ENCODE measurements at regions not wholly inside any gene's neighbourhood (a gene's known extent, or its start where the extent isn't known, plus 50 kb on each side); places are given as distances from the start of the nearest gene placed in this dataset.
"Not testable (repeated sequence)": the region's sequence is repeated elsewhere in the genome, so short reads cannot be mapped to it uniquely, and the experiment has no call there.

- H3K36me3 ChIP-seq (ENCODE audit: insufficient read depth, low read length) = no peaks in the 10 kb centered on the region
- TF ChIP-seq CTCF (IDR thresholded peaks at IDR 0.05; ENCODE audit: low read length) = no peak
- no peak for TF ChIP-seq EZH2 (IDR thresholded peaks at IDR 0.05; ENCODE audit: borderline replicate concordance, low read length)
- H3K27me3 ChIP-seq (ENCODE audit: insufficient read depth, low read length) = no peaks in the 10 kb centered on the region
- H3K9ac ChIP-seq (ENCODE audit: low read length) = no peak overlapping the region
- no peaks in the 10 kb centered on the region for H3F3A ChIP-seq (ENCODE audit: insufficient read depth, low read length)
- no peaks in the 10 kb centered on the region for H3K4me1 ChIP-seq (ENCODE audit: insufficient read depth, low read length, severe bottlenecking)
- H3K9me3 ChIP-seq (ENCODE audit: low read length) = no peaks in the 10 kb centered on the region
- H2AFZ ChIP-seq (ENCODE audit: low read length) = no peak overlapping the region
- no peak overlapping the region for H3K4me2 ChIP-seq (ENCODE audit: low read length)
- H4K20me1 ChIP-seq (ENCODE audit: insufficient read depth, low read length) = no peaks in the 10 kb centered on the region
- H3K79me2 ChIP-seq (ENCODE audit: insufficient read depth, low read length) = no peaks in the 10 kb centered on the region
- H3K27ac ChIP-seq (ENCODE audit: low read depth, low read length, poor library complexity, severe bottlenecking) = no peak overlapping the region
- no peak overlapping the region for H3K4me3 ChIP-seq (ENCODE audit: low read depth, low read length, poor library complexity, severe bottlenecking)
- no peaks in the 10 kb centered on the region for H3K9me2 ChIP-seq (ENCODE audit: low read depth, low read length)
Observed at GRCh38 chr4:124931050-124931449, 218.5 kb upstream of the ANKRD50 start.

- not testable (repeated sequence) for H3K27ac ChIP-seq (ENCODE audit: low read depth, low read length, poor library complexity, severe bottlenecking); H3K79me2 ChIP-seq (ENCODE audit: insufficient read depth, low read length); H3K9ac ChIP-seq (ENCODE audit: low read length); H3K4me1 ChIP-seq (ENCODE audit: insufficient read depth, low read length, severe bottlenecking); H3K9me3 ChIP-seq (ENCODE audit: low read length); H4K20me1 ChIP-seq (ENCODE audit: insufficient read depth, low read length); H3K4me2 ChIP-seq (ENCODE audit: low read length); H3K36me3 ChIP-seq (ENCODE audit: insufficient read depth, low read length); H3F3A ChIP-seq (ENCODE audit: insufficient read depth, low read length); H3K27me3 ChIP-seq (ENCODE audit: insufficient read depth, low read length); H2AFZ ChIP-seq (ENCODE audit: low read length); H3K4me3 ChIP-seq (ENCODE audit: low read depth, low read length, poor library complexity, severe bottlenecking); H3K9me2 ChIP-seq (ENCODE audit: low read depth, low read length)
Observed at GRCh38 chr4:124922748-124923147, 210.2 kb upstream of the ANKRD50 start.

DNA sequence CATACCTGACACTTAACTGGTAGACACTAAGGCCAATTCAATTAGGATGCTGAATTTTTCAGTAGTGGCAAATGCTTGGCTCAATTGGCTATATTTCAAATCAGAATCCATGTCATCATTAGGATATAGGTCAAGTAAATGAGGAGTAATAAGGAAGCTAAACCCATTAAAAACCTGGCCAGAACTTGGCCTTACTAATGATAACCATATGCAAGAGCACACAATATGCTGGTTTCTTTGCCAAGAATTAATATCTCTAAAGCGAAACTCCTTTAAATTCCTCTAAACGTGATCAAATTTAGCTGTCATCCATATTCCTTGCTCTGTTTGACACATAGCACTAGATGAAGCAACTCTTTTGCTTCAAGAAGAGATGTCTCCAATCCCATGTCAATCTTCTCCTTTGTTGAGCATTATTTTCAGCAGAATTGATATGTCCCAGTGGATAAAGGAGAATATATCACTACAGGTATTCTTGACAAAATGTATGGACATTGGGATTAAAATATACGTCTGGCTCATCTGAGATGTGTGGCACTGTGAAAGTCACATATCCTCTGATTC, 206.1 kb upstream of the ANKRD50 start:
- TF ChIP-seq EZH2 (IDR thresholded peaks at IDR 0.05; ENCODE audit: borderline replicate concordance, low read length) (no peak), CTCF (IDR thresholded peaks at IDR 0.05; ENCODE audit: low read length) (no peak)
- Histone ChIP-seq H2AFZ (ENCODE audit: low read length) (no peak overlapping the region), H4K20me1 (ENCODE audit: insufficient read depth, low read length) (no peaks in the 10 kb centered on the region), H3K9me2 (ENCODE audit: low read depth, low read length) (no peaks in the 10 kb centered on the region), H3K27ac (ENCODE audit: low read depth, low read length, poor library complexity, severe bottlenecking) (no peak overlapping the region), H3K9me3 (ENCODE audit: low read length) (no peaks in the 10 kb centered on the region), H3K36me3 (ENCODE audit: insufficient read depth, low read length) (no peaks in the 10 kb centered on the region), H3K79me2 (ENCODE audit: insufficient read depth, low read length) (no peaks in the 10 kb centered on the region), H3K4me3 (ENCODE audit: low read depth, low read length, poor library complexity, severe bottlenecking) (no peak overlapping the region), H3K27me3 (ENCODE audit: insufficient read depth, low read length) (no peaks in the 10 kb centered on the region), H3K4me2 (ENCODE audit: low read length) (no peak overlapping the region), H3K9ac (ENCODE audit: low read length) (no peak overlapping the region), H3K4me1 (ENCODE audit: insufficient read depth, low read length, severe bottlenecking) (no peaks in the 10 kb centered on the region), H3F3A (ENCODE audit: insufficient read depth, low read length) (no peaks in the 10 kb centered on the region)

DNA sequence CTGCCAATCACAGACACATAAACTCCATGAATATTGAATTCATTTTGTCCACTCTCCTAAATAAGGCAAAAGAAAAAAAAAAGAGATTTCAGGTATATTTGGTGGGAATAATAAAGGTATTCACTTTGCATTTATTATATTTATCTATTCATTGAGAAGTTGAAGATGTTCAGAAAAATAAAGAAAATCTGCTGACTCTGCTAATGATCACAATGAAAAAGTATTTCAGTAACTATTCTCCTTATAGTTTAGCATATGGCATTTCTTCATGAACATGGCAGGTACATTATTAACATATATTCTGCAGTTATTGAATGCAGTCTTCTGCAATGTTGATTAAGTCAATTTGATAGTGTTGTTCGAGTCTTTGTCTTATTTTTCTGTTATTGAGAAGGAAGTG, 202.5 kb upstream of the ANKRD50 start:
- Histone ChIP-seq H4K20me1 (ENCODE audit: insufficient read depth, low read length) (no peaks in the 10 kb centered on the region), H3F3A (ENCODE audit: insufficient read depth, low read length) (no peaks in the 10 kb centered on the region), H3K9me2 (ENCODE audit: low read depth, low read length) (no peaks in the 10 kb centered on the region), H2AFZ (ENCODE audit: low read length) (no peak overlapping the region), H3K9me3 (ENCODE audit: low read length) (no peaks in the 10 kb centered on the region), H3K27ac (ENCODE audit: low read depth, low read length, poor library complexity, severe bottlenecking) (no peak overlapping the region), H3K79me2 (ENCODE audit: insufficient read depth, low read length) (no peaks in the 10 kb centered on the region), H3K4me2 (ENCODE audit: low read length) (no peak overlapping the region), H3K4me3 (ENCODE audit: low read depth, low read length, poor library complexity, severe bottlenecking) (no peak overlapping the region), H3K36me3 (ENCODE audit: insufficient read depth, low read length) (no peaks in the 10 kb centered on the region), H3K9ac (ENCODE audit: low read length) (no peak overlapping the region), H3K27me3 (ENCODE audit: insufficient read depth, low read length) (no peaks in the 10 kb centered on the region), H3K4me1 (ENCODE audit: insufficient read depth, low read length, severe bottlenecking) (no peaks in the 10 kb centered on the region)
- TF ChIP-seq CTCF (IDR thresholded peaks at IDR 0.05; ENCODE audit: low read length) (no peak), EZH2 (IDR thresholded peaks at IDR 0.05; ENCODE audit: borderline replicate concordance, low read length) (no peak)

All from OCI-LY1 (cell line).